RWPE2 (cell line): ENCODE measurements at regions not wholly inside any gene's neighbourhood (a gene's known extent, or its start where the extent isn't known, plus 50 kb on each side); places are given as distances from the start of the nearest gene placed in this dataset.
"Not testable (repeated sequence)": the region's sequence is repeated elsewhere in the genome, so short reads cannot be mapped to it uniquely, and the experiment has no call there.

Experiments used
- ATAC-seq: fragments of 200-7000 bp; cut with Tn5 transposase; 3 replicates; pipeline ENCODE4 v1.9.1; 2021; ENCODE audit warnings: low read depth
- DNase-seq: peaks from one replicate; pipeline ENCODE4 v3.0.0-alpha.2; 2020; ENCODE audit warnings: low spot score
- H3K27ac ChIP-seq: fragments of 450-650 bp; 2 replicates; pipeline ENCODE4 v1.5.1; 2017; ENCODE audit warnings: mild to moderate bottlenecking; ENCODE audit not compliant: poor library complexity, severe bottlenecking
- H3K27me3 ChIP-seq: fragments of 250-450 bp; sonication (Bioruptor Pico); 2 replicates; pipeline ENCODE4 v1.5.1; 2021; ENCODE audit warnings: mild to moderate bottlenecking, moderate library complexity; ENCODE audit not compliant: insufficient read depth, poor library complexity, severe bottlenecking
- H3K36me3 ChIP-seq: fragments of 250-450 bp; sonication (Bioruptor Pico); 2 replicates; pipeline ENCODE4 v1.5.1; 2020; ENCODE audit warnings: low read depth, mild to moderate bottlenecking, moderate library complexity
- H3K4me1 ChIP-seq: fragments of 250-450 bp; sonication (Bioruptor Pico); 2 replicates; pipeline ENCODE4 v1.5.1; 2021; ENCODE audit warnings: mild to moderate bottlenecking, moderate library complexity; ENCODE audit not compliant: insufficient read depth, poor library complexity, severe bottlenecking
- H3K4me3 ChIP-seq: fragments of 250-450 bp; sonication (Bioruptor Pico); 2 replicates; pipeline ENCODE4 v1.5.1; 2021; ENCODE audit warnings: mild to moderate bottlenecking, moderate library complexity; ENCODE audit not compliant: severe bottlenecking
- H3K9me3 ChIP-seq: fragments of 250-450 bp; sonication (Bioruptor Pico); 2 replicates; pipeline ENCODE4 v1.5.1; 2021; ENCODE audit warnings: mild to moderate bottlenecking, moderate library complexity; ENCODE audit not compliant: severe bottlenecking
- CTCF ChIP-seq: fragments of 450-650 bp; IDR thresholded peaks from one replicate; pipeline ENCODE4 v1.5.1; 2017; ENCODE audit warnings: mild to moderate bottlenecking, moderate library complexity; ENCODE audit not compliant: poor library complexity, severe bottlenecking

- TF ChIP-seq CTCF, result no peak
- Histone ChIP-seq H3K27me3 (no peaks in the 10 kb centered on the region), H3K4me3 (no peak overlapping the region), H3K9me3 (no peaks in the 10 kb centered on the region), H3K27ac (no peak overlapping the region), H3K4me1 (no peaks in the 10 kb centered on the region), H3K36me3 (no peaks in the 10 kb centered on the region)
- no peak for DNase-seq
- no peak for ATAC-seq
Observed at GRCh38 chr12:102675672-102676071, 195.3 kb upstream of the IGF1 start.

- Histone ChIP-seq H3K4me1 (no peaks in the 10 kb centered on the region), H3K27ac (no peak overlapping the region), H3K4me3 (no peak overlapping the region), H3K36me3 (no peaks in the 10 kb centered on the region), H3K27me3 (no peaks in the 10 kb centered on the region), H3K9me3 (no peaks in the 10 kb centered on the region)
- DNase-seq, result no peak
- no peak for ATAC-seq
- TF ChIP-seq CTCF, result no peak
Observed at GRCh38 chr12:102673606-102674005, 193.2 kb upstream of the IGF1 start.

- H3K9me3 ChIP-seq, H3K27ac ChIP-seq, DNase-seq, H3K36me3 ChIP-seq, H3K4me3 ChIP-seq, H3K4me1 ChIP-seq, H3K27me3 ChIP-seq, ATAC-seq: not testable (repeated sequence)
Observed at GRCh38 chr12:102672212-102672611, 191.8 kb upstream of the IGF1 start.

- Histone ChIP-seq H3K36me3 (no peaks in the 10 kb centered on the region), H3K27ac (no peak overlapping the region), H3K9me3 (no peaks in the 10 kb centered on the region), H3K4me1 (no peaks in the 10 kb centered on the region), H3K27me3 (no peaks in the 10 kb centered on the region), H3K4me3 (no peak overlapping the region)
- no peak for ATAC-seq
- TF ChIP-seq CTCF, result no peak
- no peak for DNase-seq
Observed at GRCh38 chr12:102669056-102669455, 188.7 kb upstream of the IGF1 start.

GRCh38 chr12:102666176-102666575 lies 185.8 kb upstream of the IGF1 start:
- H3K9me3 ChIP-seq, H3K36me3 ChIP-seq, H3K4me3 ChIP-seq, H3K27me3 ChIP-seq, ATAC-seq, H3K27ac ChIP-seq, DNase-seq, H3K4me1 ChIP-seq: not testable (repeated sequence)

- TF ChIP-seq CTCF, result no peak
- Histone ChIP-seq H3K4me3 (no peak overlapping the region), H3K9me3 (no peaks in the 10 kb centered on the region), H3K27me3 (no peaks in the 10 kb centered on the region), H3K36me3 (no peaks in the 10 kb centered on the region), H3K27ac (no peak overlapping the region), H3K4me1 (no peaks in the 10 kb centered on the region)
- no peak for ATAC-seq
- DNase-seq, result no peak
Observed at GRCh38 chr12:102659200-102659911, 179.0 kb upstream of the IGF1 start.
